PC-9 (cell line): ENCODE measurements at regions not wholly inside any gene's neighbourhood (a gene's known extent, or its start where the extent isn't known, plus 50 kb on each side); places are given as distances from the start of the nearest gene placed in this dataset.
A peak's percentile ranks its signal among the peaks of the same experiment; 100 is the strongest.

Experiments used
- BruUV-seq: library from RNA; stranded (reverse); fragments of 400-500 nt; replicated peaks from 2 replicates; lab custom pipeline; 2021; lab: Mats Ljungman, UMichigan
- CTCF ChIA-PET: fragments of 300-600 bp; sonication (Branson Sonifier 250); formaldehyde crosslinking; loops from one replicate; lab custom pipeline; 2022; ENCODE audit warnings: antibody characterized with exemption; lab: Charles Lee
- POLR2A ChIA-PET: fragments of 300-600 bp; sonication (Branson Sonifier 250); formaldehyde crosslinking; loops from one replicate; lab custom pipeline; 2022; ENCODE audit warnings: antibody characterized with exemption; ENCODE audit not compliant: unreplicated experiment; lab: Charles Lee
- DNase-seq, 2 experiments: peaks; one replicate each; pipeline versions ENCODE4 v3.0.0 to v3.0.0-alpha.2; 2015 to 2022; ENCODE audit warnings: mixed read lengths in 1 of 2
- H2AFZ ChIP-seq: fragments of 200-600 bp; sonication (generic); 2 replicates; pipeline ENCODE4 v1.8.1; 2017; ENCODE audit warnings: antibody characterized with exemption
- H3F3A ChIP-seq: fragments of 200-600 bp; sonication (generic); 2 replicates; pipeline ENCODE4 v1.8.1; 2017; ENCODE audit warnings: antibody characterized with exemption, mild to moderate bottlenecking, low read depth; ENCODE audit not compliant: insufficient read depth
- H3K27ac ChIP-seq: fragments of 200-600 bp; sonication (generic); 2 replicates; pipeline ENCODE4 v1.6.1; 2016; ENCODE audit warnings: mixed run types
- H3K27me3 ChIP-seq: fragments of 200-600 bp; sonication (generic); 2 replicates; pipeline ENCODE4 v1.6.1; 2016; ENCODE audit warnings: low read depth, mixed run types; ENCODE audit not compliant: insufficient read depth
- H3K36me3 ChIP-seq: fragments of 200-600 bp; sonication (generic); 2 replicates; pipeline ENCODE4 v1.6.1; 2016; ENCODE audit warnings: low read depth, mixed run types
- H3K4me1 ChIP-seq: fragments of 200-600 bp; sonication (generic); replicated peaks from 2 replicates; pipeline ENCODE4 v1.6.1; 2016; ENCODE audit warnings: mixed run types; ENCODE audit not compliant: insufficient read depth
- H3K4me2 ChIP-seq: fragments of 200-600 bp; sonication (generic); 2 replicates; pipeline ENCODE4 v1.6.1; 2017; ENCODE audit warnings: mixed run types
- H3K4me3 ChIP-seq: fragments of 200-600 bp; sonication (generic); 2 replicates; pipeline ENCODE4 v1.6.1; 2016; ENCODE audit warnings: mixed run types
- H3K79me2 ChIP-seq: fragments of 200-600 bp; sonication (generic); 2 replicates; pipeline ENCODE4 v1.6.1; 2017; ENCODE audit warnings: low read depth, mixed run types
- H3K9me2 ChIP-seq: fragments of 200-600 bp; sonication (generic); 2 replicates; pipeline ENCODE4 v1.8.1; 2017; ENCODE audit warnings: mild to moderate bottlenecking; ENCODE audit not compliant: insufficient read depth
- H3K9me3 ChIP-seq: fragments of 200-600 bp; sonication (generic); 2 replicates; pipeline ENCODE4 v1.8.1; 2016; ENCODE audit warnings: low read depth; ENCODE audit not compliant: insufficient read depth
- H4K20me1 ChIP-seq: fragments of 200-600 bp; sonication (generic); 2 replicates; pipeline ENCODE4 v1.8.1; 2017; ENCODE audit not compliant: insufficient read depth
- EZH2 ChIP-seq: fragments of 200-600 bp; sonication (generic); IDR thresholded peaks from 2 replicates; pipeline ENCODE4 v1.8.0; 2017; ENCODE audit warnings: antibody characterized with exemption, low read depth
- intact Hi-C: fragments of 100-400 bp; cut with micrococcal nuclease; formaldehyde crosslinking; loops from one replicate; pipeline ENCODE4 v1.10.0; 2022; ENCODE audit not compliant: unreplicated experiment
- TF ChIP-seq, protein P1 (sequence below): fragments of 200-600 bp; sonication (generic); conservative IDR thresholded peaks from 2 replicates; pipeline ENCODE4 v1.6.1; 2017; ENCODE audit warnings: mixed run types, antibody characterized with exemption, mild to moderate bottlenecking, moderate library complexity

DNA sequence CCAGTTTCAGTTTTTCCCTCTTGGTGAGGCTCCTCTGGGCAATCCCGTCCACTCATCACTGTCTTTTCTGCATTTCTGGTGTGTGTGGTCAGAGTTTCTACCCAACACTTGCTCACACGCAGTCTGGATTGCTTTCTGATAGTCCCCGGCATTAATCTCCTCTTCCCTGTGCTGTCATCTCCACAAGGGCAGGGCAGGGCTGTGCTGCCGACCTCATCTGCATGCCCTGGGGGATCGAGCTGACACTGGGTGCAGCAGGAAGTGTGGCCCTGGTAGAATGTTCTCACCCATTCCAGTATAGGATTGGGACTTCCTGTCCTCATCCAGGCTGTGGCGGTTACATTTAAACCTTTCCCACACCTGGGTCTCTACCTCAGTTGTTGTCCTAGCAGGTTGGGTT, 80.0 kb upstream of the FAM136A start:
- no peaks in the 10 kb centered on the region for H3K9me3 ChIP-seq
- intact Hi-C loops = loop anchor here (1.0 to 10.0 kb wide), 6 partner anchors 21 to 170 kb away; partner anchors contain the start of gene TGFA
- no peak overlapping the region for H2AFZ ChIP-seq
- H3K9me2 ChIP-seq = no peaks in the 10 kb centered on the region
- H4K20me1 ChIP-seq = no peaks in the 10 kb centered on the region
- CTCF ChIA-PET = no interaction called here
- H3K27me3 ChIP-seq = no peaks in the 10 kb centered on the region
- peak; percentile 85 to 97 for DNase-seq
- TF ChIP-seq EZH2 = no peak
- TF ChIP-seq, protein P1, sequence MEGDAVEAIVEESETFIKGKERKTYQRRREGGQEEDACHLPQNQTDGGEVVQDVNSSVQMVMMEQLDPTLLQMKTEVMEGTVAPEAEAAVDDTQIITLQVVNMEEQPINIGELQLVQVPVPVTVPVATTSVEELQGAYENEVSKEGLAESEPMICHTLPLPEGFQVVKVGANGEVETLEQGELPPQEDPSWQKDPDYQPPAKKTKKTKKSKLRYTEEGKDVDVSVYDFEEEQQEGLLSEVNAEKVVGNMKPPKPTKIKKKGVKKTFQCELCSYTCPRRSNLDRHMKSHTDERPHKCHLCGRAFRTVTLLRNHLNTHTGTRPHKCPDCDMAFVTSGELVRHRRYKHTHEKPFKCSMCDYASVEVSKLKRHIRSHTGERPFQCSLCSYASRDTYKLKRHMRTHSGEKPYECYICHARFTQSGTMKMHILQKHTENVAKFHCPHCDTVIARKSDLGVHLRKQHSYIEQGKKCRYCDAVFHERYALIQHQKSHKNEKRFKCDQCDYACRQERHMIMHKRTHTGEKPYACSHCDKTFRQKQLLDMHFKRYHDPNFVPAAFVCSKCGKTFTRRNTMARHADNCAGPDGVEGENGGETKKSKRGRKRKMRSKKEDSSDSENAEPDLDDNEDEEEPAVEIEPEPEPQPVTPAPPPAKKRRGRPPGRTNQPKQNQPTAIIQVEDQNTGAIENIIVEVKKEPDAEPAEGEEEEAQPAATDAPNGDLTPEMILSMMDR = no peak
- peaks cover 6% of the 10 kb centered on the region; the same call in 1 of the 2 replicates for H3K36me3 ChIP-seq
- peaks cover 34% of the 10 kb centered on the region for H3K4me1 ChIP-seq
- peak overlapping the region; percentile 98 for H3K27ac ChIP-seq
- H3K79me2 ChIP-seq = no peaks in the 10 kb centered on the region
- H3K4me2 ChIP-seq = peak overlapping the region; percentile 71
- BruUV-seq = no TSS peak
- H3K4me3 ChIP-seq = peak overlapping the region; percentile 34; the same call in 1 of the 2 replicates
- H3F3A ChIP-seq = peaks cover 41% of the 10 kb centered on the region
- POLR2A ChIA-PET = no interaction called here

DNA sequence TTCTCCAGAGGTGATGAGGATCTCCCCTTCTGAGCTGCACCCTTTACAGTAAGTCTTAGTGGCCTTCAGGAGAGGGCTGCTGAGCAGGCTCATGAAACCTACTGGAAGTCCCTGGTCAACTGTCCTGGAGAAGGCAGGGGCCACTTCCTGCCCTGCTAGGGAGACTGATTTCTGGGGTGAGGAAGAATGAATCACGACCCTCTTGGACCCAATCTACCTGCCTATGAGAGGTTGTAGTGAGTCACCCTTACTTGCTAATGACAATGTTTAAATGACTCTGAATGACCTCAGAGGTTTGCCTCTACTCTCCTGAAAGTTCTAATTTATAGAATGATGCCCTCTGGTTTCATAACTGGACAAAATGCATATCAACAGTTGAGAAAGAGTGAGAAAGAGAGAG, 79.4 kb upstream of the FAM136A start:
- TF ChIP-seq, protein P1 = no peak
- no peak for TF ChIP-seq EZH2
- Histone ChIP-seq H3K4me3 (peak overlapping the region; percentile 34; the same call in 1 of the 2 replicates), H3K27ac (peak overlapping the region; percentile 98), H3F3A (peaks cover 41% of the 10 kb centered on the region), H3K9me3 (no peaks in the 10 kb centered on the region), H3K9me2 (no peaks in the 10 kb centered on the region), H4K20me1 (no peaks in the 10 kb centered on the region), H3K79me2 (no peaks in the 10 kb centered on the region), H2AFZ (no peak overlapping the region), H3K27me3 (no peaks in the 10 kb centered on the region), H3K4me2 (peak overlapping the region; percentile 71), H3K36me3 (peaks cover 6% of the 10 kb centered on the region; the same call in 1 of the 2 replicates), H3K4me1 (peaks cover 33% of the 10 kb centered on the region)
- CTCF ChIA-PET = no interaction called here
- POLR2A ChIA-PET = no interaction called here
- intact Hi-C loops = loop anchor here (5.0 to 10.0 kb wide), 2 partner anchors 144 to 171 kb away; partner anchors contain the start of gene TGFA
- DNase-seq = peak in 1 of 2 experiments; percentile 82
- TSS peak; percentile 71 for BruUV-seq

DNA sequence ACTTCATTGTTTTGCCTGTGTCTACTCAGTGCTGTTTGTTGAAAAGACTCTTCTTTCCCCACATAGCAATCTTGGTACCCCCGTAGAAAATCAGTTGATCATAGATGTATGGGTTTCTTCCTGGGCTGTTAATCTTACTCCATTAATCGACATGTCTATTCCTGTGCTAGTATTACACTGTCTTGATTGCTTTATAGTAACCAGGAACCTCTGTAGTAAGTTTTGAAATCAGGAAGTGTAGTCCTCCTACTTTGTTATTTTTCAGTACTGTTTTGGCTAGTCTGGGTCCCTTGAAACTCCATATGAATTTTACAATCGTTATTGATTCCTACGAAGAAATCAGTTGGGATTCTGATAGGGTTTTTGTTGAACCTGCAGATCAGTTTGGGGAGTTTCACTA, 78.8 kb upstream of the FAM136A start:
- Histone ChIP-seq H3K9me3 (no peaks in the 10 kb centered on the region), H3K36me3 (peaks cover under 1% of the 10 kb centered on the region; the same call in 1 of the 2 replicates), H3K4me2 (peak overlapping the region; percentile 71), H3K9me2 (no peaks in the 10 kb centered on the region), H4K20me1 (no peaks in the 10 kb centered on the region), H3K4me1 (peaks cover 33% of the 10 kb centered on the region), H3K79me2 (no peaks in the 10 kb centered on the region), H3F3A (peaks cover 41% of the 10 kb centered on the region), H3K27ac (peak overlapping the region; percentile 98), H3K27me3 (no peaks in the 10 kb centered on the region), H3K4me3 (no peak overlapping the region), H2AFZ (no peak overlapping the region)
- TF ChIP-seq, protein P1 = no peak
- TF ChIP-seq EZH2 = no peak
- ChIA-PET POLR2A (no interaction called here), CTCF (no interaction called here)
- DNase-seq = no peak
- no TSS peak for BruUV-seq
- intact Hi-C loops = loop anchor here (5.0 to 10.0 kb wide), 2 partner anchors 144 to 172 kb away; partner anchors contain the start of gene TGFA
